22Rv1 (cell line): ENCODE measurements at regions not wholly inside any gene's neighbourhood (a gene's known extent, or its start where the extent isn't known, plus 50 kb on each side); places are given as distances from the start of the nearest gene placed in this dataset.

ENCODE experiments used
- ZFX ChIP-seq: fragments of 450-650 bp; IDR thresholded peaks from 2 replicates; pipeline ENCODE4 v1.6.1; 2017; ENCODE audit warnings: antibody characterized with exemption, borderline replicate concordance
- TF ChIP-seq, protein P1 (sequence below): fragments of 450-650 bp; IDR thresholded peaks from 2 replicates; pipeline ENCODE4 v1.5.1; 2017; ENCODE audit warnings: mild to moderate bottlenecking

DNA sequence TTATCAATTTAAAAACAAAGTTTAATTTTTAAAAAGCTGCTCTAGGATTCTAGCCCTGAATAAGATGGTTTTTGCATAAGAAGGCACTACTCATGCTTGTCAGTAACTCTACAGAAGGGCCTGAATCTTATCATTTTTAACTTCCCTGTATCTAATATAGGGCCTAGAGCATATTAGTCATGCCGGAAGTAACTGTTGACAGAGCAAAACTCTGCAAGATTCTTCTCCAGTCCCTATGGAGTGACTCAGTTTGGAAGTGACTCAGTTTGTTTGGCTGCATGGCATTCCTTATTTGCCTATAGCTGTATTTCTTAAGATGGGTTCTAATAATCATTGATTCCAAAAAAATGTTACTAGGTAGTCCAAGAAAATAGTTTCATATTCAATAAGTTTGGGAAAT lies 431.8 kb upstream of the HTR2C start:
- TF ChIP-seq, protein P1, sequence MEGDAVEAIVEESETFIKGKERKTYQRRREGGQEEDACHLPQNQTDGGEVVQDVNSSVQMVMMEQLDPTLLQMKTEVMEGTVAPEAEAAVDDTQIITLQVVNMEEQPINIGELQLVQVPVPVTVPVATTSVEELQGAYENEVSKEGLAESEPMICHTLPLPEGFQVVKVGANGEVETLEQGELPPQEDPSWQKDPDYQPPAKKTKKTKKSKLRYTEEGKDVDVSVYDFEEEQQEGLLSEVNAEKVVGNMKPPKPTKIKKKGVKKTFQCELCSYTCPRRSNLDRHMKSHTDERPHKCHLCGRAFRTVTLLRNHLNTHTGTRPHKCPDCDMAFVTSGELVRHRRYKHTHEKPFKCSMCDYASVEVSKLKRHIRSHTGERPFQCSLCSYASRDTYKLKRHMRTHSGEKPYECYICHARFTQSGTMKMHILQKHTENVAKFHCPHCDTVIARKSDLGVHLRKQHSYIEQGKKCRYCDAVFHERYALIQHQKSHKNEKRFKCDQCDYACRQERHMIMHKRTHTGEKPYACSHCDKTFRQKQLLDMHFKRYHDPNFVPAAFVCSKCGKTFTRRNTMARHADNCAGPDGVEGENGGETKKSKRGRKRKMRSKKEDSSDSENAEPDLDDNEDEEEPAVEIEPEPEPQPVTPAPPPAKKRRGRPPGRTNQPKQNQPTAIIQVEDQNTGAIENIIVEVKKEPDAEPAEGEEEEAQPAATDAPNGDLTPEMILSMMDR: no peak
- TF ChIP-seq ZFX: no peak
